ENCODE measurements at regions not wholly inside any gene's neighbourhood (a gene's known extent, or its start where the extent isn't known, plus 50 kb on each side); places are given as distances from the start of the nearest gene placed in this dataset.

- H3K27ac Mint-ChIP-seq = peak overlapping the region; percentile 50
Observed at GRCh38 chr9:88216126-88216995, 78.1 kb upstream of the SPATA31C2 start.

GRCh38 chr9:88215196-88216125 is 77.2 kb upstream of the SPATA31C2 start:
- DNase-seq (ENCODE audit: low spot score in 2 of 2, unreplicated experiment in 2 of 2) = no peak
- Mint-ChIP-seq H3K9me3 (peaks cover 17% of the 10 kb centered on the region), H3K36me3 (peaks cover 5% of the 10 kb centered on the region), H3K27me3 (ENCODE audit: low read depth) (no peaks in the 10 kb centered on the region), H3K27ac (peak overlapping the region; percentile 58), H3K4me3 (no peak overlapping the region), H3K4me1 (peaks cover 25% of the 10 kb centered on the region)
- no peak for TF ChIP-seq CTCF (IDR thresholded peaks at IDR 0.05; ENCODE audit: unreplicated experiment)

More at GRCh38 chr9:88216126-88216995, 78.1 kb upstream of the SPATA31C2 start:
- Mint-ChIP-seq H3K36me3 (peaks cover 5% of the 10 kb centered on the region), H3K9me3 (peaks cover 17% of the 10 kb centered on the region), H3K27me3 (ENCODE audit: low read depth) (no peaks in the 10 kb centered on the region), H3K4me1 (peaks cover 27% of the 10 kb centered on the region), H3K4me3 (no peak overlapping the region)
- no peak for DNase-seq (ENCODE audit: low spot score in 2 of 2, unreplicated experiment in 2 of 2)
- TF ChIP-seq CTCF (IDR thresholded peaks at IDR 0.05; ENCODE audit: unreplicated experiment) = no peak

GRCh38 chr9:88202321-88202720 is 64.0 kb upstream of the SPATA31C2 start:
- Mint-ChIP-seq H3K4me3 (no peak overlapping the region), H3K4me1 (peaks cover 32% of the 10 kb centered on the region), H3K27ac (peak overlapping the region; percentile 78), H3K9me3 (no peaks in the 10 kb centered on the region), H3K27me3 (ENCODE audit: low read depth) (no peaks in the 10 kb centered on the region), H3K36me3 (no peaks in the 10 kb centered on the region)
- no peak for DNase-seq (ENCODE audit: low spot score in 2 of 2, unreplicated experiment in 2 of 2)
- TF ChIP-seq CTCF (IDR thresholded peaks at IDR 0.05; ENCODE audit: unreplicated experiment) = no peak

- Mint-ChIP-seq H3K27ac (peak overlapping the region; percentile 89), H3K4me3 (peak overlapping the region; percentile 22)
- no peak for DNase-seq (ENCODE audit: low spot score in 2 of 2, unreplicated experiment in 2 of 2)
Observed at GRCh38 chr9:88198341-88198807, 60.1 kb upstream of the SPATA31C2 start.

More at GRCh38 chr9:88198341-88198807, 60.1 kb upstream of the SPATA31C2 start:
- Mint-ChIP-seq H3K9me3 (no peaks in the 10 kb centered on the region), H3K27me3 (ENCODE audit: low read depth) (no peaks in the 10 kb centered on the region), H3K4me1 (peaks cover 53% of the 10 kb centered on the region), H3K36me3 (no peaks in the 10 kb centered on the region)
- no peak for TF ChIP-seq CTCF (IDR thresholded peaks at IDR 0.05; ENCODE audit: unreplicated experiment)
